Muscle of leg (tissue), 3 donors: ENCODE measurements at regions not wholly inside any gene's neighbourhood (a gene's known extent, or its start where the extent isn't known, plus 50 kb on each side); places are given as distances from the start of the nearest gene placed in this dataset.

Source experiments
- DNase-seq: peaks from one replicate; pipeline ENCODE4 v3.0.0; 2013
- H3K27ac ChIP-seq: one replicate; pipeline ENCODE4 v1.5.1; 2013; ENCODE audit warnings: mild to moderate bottlenecking, low read length, control low read depth
- H3K27me3 ChIP-seq: one replicate; pipeline ENCODE4 v1.6.1; 2013; ENCODE audit warnings: low read length; ENCODE audit not compliant: control insufficient read depth, insufficient read depth
- H3K36me3 ChIP-seq: one replicate; pipeline ENCODE4 v1.6.1; 2013; ENCODE audit warnings: low read length; ENCODE audit not compliant: control insufficient read depth, insufficient read depth
- H3K4me1 ChIP-seq: one replicate; pipeline ENCODE4 v1.6.1; 2013; ENCODE audit warnings: low read length; ENCODE audit not compliant: control insufficient read depth, insufficient read depth
- H3K4me3 ChIP-seq: one replicate; pipeline ENCODE4 v1.5.1; 2013; ENCODE audit warnings: low read length, control low read depth
- H3K9me3 ChIP-seq: replicated peaks from 2 replicates; pipeline ENCODE4 v1.6.1; 2013; ENCODE audit warnings: low read depth, low read length; ENCODE audit not compliant: control insufficient read depth
- WGBS: methylation state at CpG from one replicate; pipeline ENCODE4 v1.1.5; 2013; ENCODE audit warnings: missing lambda C conversion rate; ENCODE audit not compliant: insufficient coverage; 5-methylcytosine and 5-hydroxymethylcytosine counted together

GRCh38 chr11:128407962-128408361 is 179.4 kb downstream of the ETS1 start:
- H3K27me3 ChIP-seq: no peaks in the 10 kb centered on the region
- no peaks in the 10 kb centered on the region for H3K36me3 ChIP-seq
- H3K4me3 ChIP-seq: no peak overlapping the region
- no peaks in the 10 kb centered on the region for H3K4me1 ChIP-seq
- WGBS: no CpG with 5 or more reads among the region's 1 CpG
- H3K9me3 ChIP-seq: no peaks in the 10 kb centered on the region
- DNase-seq: no peak
- no peak overlapping the region for H3K27ac ChIP-seq

- 45% methylated on average over 4 of the region's 8 CpGs for WGBS
- Histone ChIP-seq H3K27ac (no peak overlapping the region), H3K4me1 (no peaks in the 10 kb centered on the region)
Measured at GRCh38 chr11:128405714-128406662, 181.4 kb downstream of the ETS1 start.

GRCh38 chr11:128405112-128405511 is 182.2 kb downstream of the ETS1 start:
- H3K27me3 ChIP-seq: no peaks in the 10 kb centered on the region
- no peak overlapping the region for H3K4me3 ChIP-seq
- DNase-seq: no peak

More at GRCh38 chr11:128405714-128406662, 181.4 kb downstream of the ETS1 start:
- peak; percentile 61 for DNase-seq
- H3K4me3 ChIP-seq: no peak overlapping the region
- no peaks in the 10 kb centered on the region for H3K36me3 ChIP-seq
- no peaks in the 10 kb centered on the region for H3K9me3 ChIP-seq
- no peaks in the 10 kb centered on the region for H3K27me3 ChIP-seq

GRCh38 chr11:128404437-128404836 is 182.9 kb downstream of the ETS1 start:
- no peak for DNase-seq
- H3K4me3 ChIP-seq: no peak overlapping the region
- H3K9me3 ChIP-seq: no peaks in the 10 kb centered on the region
- no peaks in the 10 kb centered on the region for H3K4me1 ChIP-seq
- no peaks in the 10 kb centered on the region for H3K36me3 ChIP-seq
- H3K27me3 ChIP-seq: no peaks in the 10 kb centered on the region
- no peak overlapping the region for H3K27ac ChIP-seq
- 69% methylated on average over 1 of the region's 1 CpG for WGBS

More at GRCh38 chr11:128405112-128405511, 182.2 kb downstream of the ETS1 start:
- Histone ChIP-seq H3K4me1 (no peaks in the 10 kb centered on the region), H3K9me3 (no peaks in the 10 kb centered on the region), H3K27ac (no peak overlapping the region), H3K36me3 (no peaks in the 10 kb centered on the region)
- WGBS: no CpG with 5 or more reads among the region's 1 CpG

GRCh38 chr11:128400382-128401203 is 186.8 kb downstream of the ETS1 start:
- WGBS: 35% methylated on average over 4 of the region's 8 CpGs
- H3K4me3 ChIP-seq: no peak overlapping the region
- H3K27me3 ChIP-seq: no peaks in the 10 kb centered on the region
- H3K4me1 ChIP-seq: no peaks in the 10 kb centered on the region
- no peaks in the 10 kb centered on the region for H3K9me3 ChIP-seq
- no peaks in the 10 kb centered on the region for H3K36me3 ChIP-seq
- no peak overlapping the region for H3K27ac ChIP-seq
- DNase-seq: no peak

- no peak overlapping the region for H3K4me3 ChIP-seq
- no peaks in the 10 kb centered on the region for H3K36me3 ChIP-seq
- no peaks in the 10 kb centered on the region for H3K27me3 ChIP-seq
- peak; percentile 43 for DNase-seq
- whole genome bisulfite sequencing: no CpG with 5 or more reads among the region's 7 CpGs
- no peaks in the 10 kb centered on the region for H3K4me1 ChIP-seq
- H3K9me3 ChIP-seq: no peaks in the 10 kb centered on the region
- no peak overlapping the region for H3K27ac ChIP-seq
Measured at GRCh38 chr11:128399251-128400121, 187.9 kb downstream of the ETS1 start.

- H3K27me3 ChIP-seq: no peaks in the 10 kb centered on the region
- no peaks in the 10 kb centered on the region for H3K9me3 ChIP-seq
- no peaks in the 10 kb centered on the region for H3K36me3 ChIP-seq
- 90% methylated on average over 2 of the region's 2 CpGs for WGBS
- H3K4me3 ChIP-seq: no peak overlapping the region
- no peak for DNase-seq
- H3K27ac ChIP-seq: no peak overlapping the region
- H3K4me1 ChIP-seq: peaks cover 2% of the 10 kb centered on the region
Measured at GRCh38 chr11:128398517-128399250, 188.7 kb downstream of the ETS1 start.

- Histone ChIP-seq H3K9me3 (no peaks in the 10 kb centered on the region), H3K4me3 (no peak overlapping the region), H3K4me1 (peaks cover 2% of the 10 kb centered on the region), H3K36me3 (no peaks in the 10 kb centered on the region), H3K27me3 (no peaks in the 10 kb centered on the region), H3K27ac (no peak overlapping the region)
- WGBS: no CpG with 5 or more reads among the region's 3 CpGs
- DNase-seq: no peak
Measured at GRCh38 chr11:128397362-128397761, 190.0 kb downstream of the ETS1 start.

GRCh38 chr11:128394431-128395089 is 192.8 kb downstream of the ETS1 start:
- Histone ChIP-seq H3K4me3 (no peak overlapping the region), H3K9me3 (no peaks in the 10 kb centered on the region), H3K27me3 (no peaks in the 10 kb centered on the region), H3K36me3 (no peaks in the 10 kb centered on the region), H3K4me1 (peaks cover 2% of the 10 kb centered on the region), H3K27ac (peak overlapping the region; percentile 40)
- DNase-seq: peak; percentile 60
- 36% methylated on average over 2 of the region's 4 CpGs for WGBS
